ENCODE measurements at regions not wholly inside any gene's neighbourhood (a gene's known extent, or its start where the extent isn't known, plus 50 kb on each side); places are given as distances from the start of the nearest gene placed in this dataset.

GRCh38 chr4:96844858-96845490 lies 1005.1 kb downstream of the PDHA2 start:
- TF ChIP-seq YY1 (IDR thresholded peaks at IDR 0.05; ENCODE audit: extremely low read depth, insufficient replicate concordance, low read depth, low read length), result no peak
- TF ChIP-seq CTCF (IDR thresholded peaks at IDR 0.05 in 2 of 3, conservative IDR thresholded peaks at IDR 0.05 in 1 of 3; ENCODE audit: borderline replicate concordance in 1 of 3, insufficient read depth in 1 of 3, low read depth in 2 of 3, low read length in 2 of 3), result no peak
- no peak for TF ChIP-seq EZH2 (IDR thresholded peaks at IDR 0.05)
- no peak for TF ChIP-seq SRF (IDR thresholded peaks at IDR 0.05; ENCODE audit: low read depth)
- no peak for TF ChIP-seq RAD21 (IDR thresholded peaks at IDR 0.05; ENCODE audit: low read depth)
- TF ChIP-seq, protein P1, sequence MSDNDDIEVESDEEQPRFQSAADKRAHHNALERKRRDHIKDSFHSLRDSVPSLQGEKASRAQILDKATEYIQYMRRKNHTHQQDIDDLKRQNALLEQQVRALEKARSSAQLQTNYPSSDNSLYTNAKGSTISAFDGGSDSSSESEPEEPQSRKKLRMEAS (IDR thresholded peaks at IDR 0.05), result no peak
- TF ChIP-seq FOSL1 (IDR thresholded peaks at IDR 0.05; ENCODE audit: low read depth), result no peak
- TF ChIP-seq SIN3A (IDR thresholded peaks at IDR 0.05; ENCODE audit: low read depth), result no peak
- no peak for TF ChIP-seq REST (IDR thresholded peaks at IDR 0.05; ENCODE audit: low read depth)
- TF ChIP-seq POLR2AphosphoS5 (IDR thresholded peaks at IDR 0.05; ENCODE audit: low read depth, low read length), result no peak
